AG04450 (cell line): ENCODE measurements at regions not wholly inside any gene's neighbourhood (a gene's known extent, or its start where the extent isn't known, plus 50 kb on each side); places are given as distances from the start of the nearest gene placed in this dataset.

Source experiments
- CTCF ChIA-PET: fragments of 300-600, 350-600 bp; formaldehyde crosslinking; extraction: SDS; loops from one replicate; lab custom pipeline; 2022; ENCODE audit warnings: antibody characterized with exemption, inconsistent platforms; lab: Charles Lee
- POLR2A ChIA-PET: fragments of 350-600 bp; formaldehyde crosslinking; extraction: SDS; loops from one replicate; lab custom pipeline; 2021; ENCODE audit warnings: antibody characterized with exemption, inconsistent platforms; lab: Yijun Ruan, JAX
- DNase-seq: peaks from one replicate; pipeline ENCODE4 v3.0.0-alpha.2; 2011; ENCODE audit warnings: low read depth, low spot score
- H3K27ac ChIP-seq: one replicate; pipeline ENCODE4 v1.5.1; 2012; ENCODE audit warnings: low read depth, low read length, control low read depth
- H3K27me3 ChIP-seq: one replicate; pipeline ENCODE4 v1.6.0; 2012; ENCODE audit warnings: low read length; ENCODE audit not compliant: control insufficient read depth, insufficient read depth
- H3K4me3 ChIP-seq: 2 replicates; pipeline ENCODE4 v1.5.1; 2011; ENCODE audit warnings: mild to moderate bottlenecking, low read depth, low read length, control low read depth
- H3K9me3 ChIP-seq: 2 replicates; pipeline ENCODE4 v1.5.1; 2012; ENCODE audit warnings: low read length; ENCODE audit not compliant: control insufficient read depth, insufficient read depth
- CTCF ChIP-seq: IDR thresholded peaks from 2 replicates; pipeline ENCODE4 v1.5.1; 2011; ENCODE audit warnings: low read depth, low read length, control low read depth, inconsistent platforms

GRCh38 chr21:39048574-39048973, 134.7 kb downstream of the PSMG1 start:
- POLR2A ChIA-PET: no interaction called here
- CTCF ChIA-PET: interaction anchor here (0.5 kb wide), 1 partner anchor 14 kb away, joined by 3 read pairs; no protein-coding TSS in a partner anchor
- no peak for DNase-seq

GRCh38 chr21:39048064-39048463, 135.2 kb downstream of the PSMG1 start:
- no peak overlapping the region for H3K27ac ChIP-seq
- no peak for DNase-seq
- H3K27me3 ChIP-seq: no peaks in the 10 kb centered on the region
- H3K4me3 ChIP-seq: no peak overlapping the region
- TF ChIP-seq CTCF: no peak
- ChIA-PET CTCF (interaction anchor here (0.5 kb wide), 1 partner anchor 13 kb away, joined by 3 read pairs; no protein-coding TSS in a partner anchor), POLR2A (no interaction called here)
- no peaks in the 10 kb centered on the region for H3K9me3 ChIP-seq

More at GRCh38 chr21:39048574-39048973, 134.7 kb downstream of the PSMG1 start:
- Histone ChIP-seq H3K4me3 (no peak overlapping the region), H3K9me3 (no peaks in the 10 kb centered on the region), H3K27me3 (no peaks in the 10 kb centered on the region), H3K27ac (no peak overlapping the region)
- TF ChIP-seq CTCF: no peak

GRCh38 chr21:39047046-39047445, 136.2 kb downstream of the PSMG1 start:
- H3K9me3 ChIP-seq: no peaks in the 10 kb centered on the region
- H3K27me3 ChIP-seq: no peaks in the 10 kb centered on the region
- ChIA-PET CTCF (no interaction called here), POLR2A (no interaction called here)
- no peak overlapping the region for H3K4me3 ChIP-seq
- TF ChIP-seq CTCF: no peak
- DNase-seq: no peak
- no peak overlapping the region for H3K27ac ChIP-seq

GRCh38 chr21:39046236-39046916, 136.9 kb downstream of the PSMG1 start:
- POLR2A ChIA-PET: no interaction called here
- no peak for TF ChIP-seq CTCF
- H3K27me3 ChIP-seq: no peaks in the 10 kb centered on the region
- no peak for DNase-seq
- H3K27ac ChIP-seq: no peak overlapping the region
- no peaks in the 10 kb centered on the region for H3K9me3 ChIP-seq
- CTCF ChIA-PET: no interaction called here
- no peak overlapping the region for H3K4me3 ChIP-seq

GRCh38 chr21:39041816-39042215, 141.4 kb downstream of the PSMG1 start:
- no peak for TF ChIP-seq CTCF
- Histone ChIP-seq H3K27ac (no peak overlapping the region), H3K9me3 (peaks cover 3% of the 10 kb centered on the region; the same call in 1 of the 2 replicates), H3K27me3 (no peaks in the 10 kb centered on the region), H3K4me3 (no peak overlapping the region)
- POLR2A ChIA-PET: no interaction called here
- DNase-seq: no peak
- CTCF ChIA-PET: no interaction called here
